NCI-H526 (cell line): ENCODE measurements at regions not wholly inside any gene's neighbourhood (a gene's known extent, or its start where the extent isn't known, plus 50 kb on each side); places are given as distances from the start of the nearest gene placed in this dataset.
A peak's percentile ranks its signal among the peaks of the same experiment; 100 is the strongest.
"Not testable (repeated sequence)": the region's sequence is repeated elsewhere in the genome, so short reads cannot be mapped to it uniquely, and the experiment has no call there.

Experiments used
- DNase-seq, 2 experiments: peaks; one replicate each; lab custom pipeline; 2025; lab: John Stamatoyannopoulos, UW

GRCh38 chr6:169101036-169101805 lies 152.4 kb downstream of the THBS2 start:
- no peak for DNase-seq

GRCh38 chr6:169099411-169100202 lies 154.0 kb downstream of the THBS2 start:
- DNase-seq = no peak

- not testable (repeated sequence) for DNase-seq
Observed at GRCh38 chr6:169098651-169099050, 155.0 kb downstream of the THBS2 start.

- DNase-seq = no peak
Observed at GRCh38 chr6:169098116-169098515, 155.5 kb downstream of the THBS2 start.

- DNase-seq = no peak
Observed at GRCh38 chr6:169097381-169097959, 156.2 kb downstream of the THBS2 start.

GRCh38 chr6:169096388-169096787 lies 157.3 kb downstream of the THBS2 start:
- DNase-seq = no peak

GRCh38 chr6:169095153-169095552 lies 158.5 kb downstream of the THBS2 start:
- DNase-seq = no peak

- no peak for DNase-seq
Observed at GRCh38 chr6:169094552-169094950, 159.1 kb downstream of the THBS2 start.

- no peak for DNase-seq
Observed at GRCh38 chr6:169093770-169094551, 159.7 kb downstream of the THBS2 start.

- no peak for DNase-seq
Observed at GRCh38 chr6:169093066-169093723, 160.5 kb downstream of the THBS2 start.

- DNase-seq = peak; percentile 29 to 52
Observed at GRCh38 chr6:169092375-169092774, 161.3 kb downstream of the THBS2 start.

GRCh38 chr6:169090514-169091127 lies 163.0 kb downstream of the THBS2 start:
- not testable (repeated sequence) for DNase-seq

- DNase-seq = no peak
Observed at GRCh38 chr6:169088762-169089161, 164.9 kb downstream of the THBS2 start.

GRCh38 chr6:169087443-169088041 lies 166.1 kb downstream of the THBS2 start:
- no peak for DNase-seq

GRCh38 chr6:169086616-169087015 lies 167.0 kb downstream of the THBS2 start:
- not testable (repeated sequence) for DNase-seq

GRCh38 chr6:169086020-169086419 lies 167.6 kb downstream of the THBS2 start:
- no peak for DNase-seq

GRCh38 chr6:169085466-169085865 lies 168.2 kb downstream of the THBS2 start:
- DNase-seq = no peak

GRCh38 chr6:169084557-169084956 lies 169.1 kb downstream of the THBS2 start:
- DNase-seq = not testable (repeated sequence)

GRCh38 chr6:169084067-169084466 lies 169.6 kb downstream of the THBS2 start:
- DNase-seq = no peak

GRCh38 chr6:169083508-169083874 lies 170.2 kb downstream of the THBS2 start:
- no peak for DNase-seq
